IMR-90 (cell line): ENCODE measurements at regions not wholly inside any gene's neighbourhood (a gene's known extent, or its start where the extent isn't known, plus 50 kb on each side); places are given as distances from the start of the nearest gene placed in this dataset.

Experiments used
- ATAC-seq: fragments of 200-7000 bp; cut with Tn5 transposase; 2 replicates; pipeline ENCODE4 v1.9.1; 2020; ENCODE audit warnings: low read depth, mild to moderate bottlenecking, moderate library complexity
- BruUV-seq: library from RNA; stranded (reverse); fragments of 400-500 nt; replicated peaks from 2 replicates; lab custom pipeline; 2021; lab: Mats Ljungman, UMichigan
- CTCF ChIA-PET: fragments of 300-600 bp; formaldehyde crosslinking; extraction: SDS; loops from one replicate; lab custom pipeline; 2021; ENCODE audit warnings: antibody characterized with exemption; lab: Yijun Ruan, JAX
- POLR2A ChIA-PET: fragments of 300-600 bp; sonication (Branson Sonifier 250); formaldehyde crosslinking; loops from one replicate; lab custom pipeline; 2022; ENCODE audit warnings: antibody characterized with exemption; ENCODE audit not compliant: unreplicated experiment; lab: Charles Lee
- DNase-seq: peaks from one replicate; pipeline ENCODE4 v3.0.0; 2013
- H2AFZ ChIP-seq: replicated peaks from 2 replicates; pipeline ENCODE3; 2013; ENCODE audit warnings: low read length, mild to moderate bottlenecking; ENCODE audit not compliant: poor library complexity
- H2AK5ac ChIP-seq: 2 replicates; pipeline ENCODE4 v1.6.1; 2013; ENCODE audit warnings: low read depth, low read length, inconsistent platforms
- H2AK9ac ChIP-seq: replicated peaks from 2 replicates; pipeline ENCODE3; 2013; ENCODE audit warnings: mild to moderate bottlenecking, low read depth, low read length, moderate library complexity; ENCODE audit not compliant: poor library complexity
- H2BK120ac ChIP-seq: 2 replicates; pipeline ENCODE4 v1.6.1; 2013; ENCODE audit warnings: low read depth, low read length, inconsistent platforms
- H2BK15ac ChIP-seq: 3 replicates; pipeline ENCODE4 v1.6.1; 2013; ENCODE audit warnings: low read depth, low read length, inconsistent platforms
- H2BK20ac ChIP-seq: 2 replicates; pipeline ENCODE4 v1.6.1; 2013; ENCODE audit warnings: low read depth, mild to moderate bottlenecking, inconsistent platforms, low read length, moderate library complexity
- H2BK5ac ChIP-seq: 2 replicates; pipeline ENCODE4 v1.6.1; 2013; ENCODE audit warnings: mild to moderate bottlenecking, low read depth, low read length, inconsistent platforms; ENCODE audit not compliant: poor library complexity, severe bottlenecking
- H3K14ac ChIP-seq: replicated peaks from 2 replicates; pipeline ENCODE4 v1.6.1; 2013; ENCODE audit warnings: low read depth, low read length, inconsistent platforms
- H3K18ac ChIP-seq: 2 replicates; pipeline ENCODE4 v1.6.1; 2013; ENCODE audit warnings: low read depth, low read length, control low read depth
- H3K23ac ChIP-seq: 2 replicates; pipeline ENCODE4 v1.6.1; 2013; ENCODE audit warnings: low read depth, low read length, inconsistent platforms
- H3K27ac ChIP-seq: 2 replicates; pipeline ENCODE4 v1.5.1; 2013; ENCODE audit warnings: mild to moderate bottlenecking, control low read depth, low read length; ENCODE audit not compliant: insufficient read depth
- H3K27me3 ChIP-seq: 2 replicates; pipeline ENCODE4 v1.6.1; 2013; ENCODE audit warnings: low read length; ENCODE audit not compliant: control insufficient read depth, insufficient read depth
- H3K36me3 ChIP-seq: 2 replicates; pipeline ENCODE4 v1.6.1; 2013; ENCODE audit warnings: low read length, mixed read lengths; ENCODE audit not compliant: control insufficient read depth, insufficient read depth
- H3K4ac ChIP-seq: 2 replicates; pipeline ENCODE4 v1.6.1; 2013; ENCODE audit warnings: low read depth, low read length, inconsistent platforms
- H3K4me1 ChIP-seq: 2 replicates; pipeline ENCODE4 v1.6.1; 2013; ENCODE audit warnings: low read length, mixed read lengths; ENCODE audit not compliant: control insufficient read depth, insufficient read depth
- H3K4me2 ChIP-seq: 2 replicates; pipeline ENCODE4 v1.6.1; 2013; ENCODE audit warnings: low read depth, mild to moderate bottlenecking, control low read depth, low read length, moderate library complexity
- H3K4me3 ChIP-seq: 2 replicates; pipeline ENCODE4 v1.5.1; 2013; ENCODE audit warnings: low read depth, mild to moderate bottlenecking, control low read depth, low read length, moderate library complexity; ENCODE audit not compliant: insufficient read depth
- H3K56ac ChIP-seq: 2 replicates; pipeline ENCODE4 v1.6.1; 2013; ENCODE audit warnings: low read length, inconsistent platforms; ENCODE audit not compliant: insufficient read depth; ENCODE audit errors: extremely low read depth
- H3K79me1 ChIP-seq, 2 experiments: 2 replicates each; pipeline ENCODE4 v1.6.1; 2013; ENCODE audit warnings: low read length in 2 of 2, inconsistent platforms in 1 of 2, low read depth in 1 of 2
- H3K9ac ChIP-seq: 2 replicates; pipeline ENCODE4 v1.6.1; 2013; ENCODE audit warnings: low read depth, low read length, control low read depth
- H3K9me1 ChIP-seq: 2 replicates; pipeline ENCODE4 v1.6.1; 2013; ENCODE audit warnings: low read length, inconsistent platforms; ENCODE audit not compliant: insufficient read depth
- H3K9me3 ChIP-seq: 2 replicates; pipeline ENCODE4 v1.6.1; 2013; ENCODE audit warnings: low read length; ENCODE audit not compliant: control insufficient read depth, insufficient read depth
- H4K20me1 ChIP-seq: 2 replicates; pipeline ENCODE4 v1.6.1; 2013; ENCODE audit warnings: low read length, inconsistent platforms; ENCODE audit not compliant: insufficient read depth
- H4K5ac ChIP-seq: 2 replicates; pipeline ENCODE4 v1.6.1; 2013; ENCODE audit warnings: mild to moderate bottlenecking, low read depth, low read length, control low read depth
- H4K8ac ChIP-seq, 2 experiments: 2 replicates each; pipeline ENCODE4 v1.6.1; 2013; ENCODE audit warnings: low read depth in 2 of 2, low read length in 2 of 2, control low read depth in 1 of 2, inconsistent platforms in 1 of 2
- H4K91ac ChIP-seq: 2 replicates; pipeline ENCODE4 v1.6.1; 2013; ENCODE audit warnings: low read depth, low read length, inconsistent platforms; ENCODE audit not compliant: insufficient read depth
- CHD1 ChIP-seq: IDR thresholded peaks from 2 replicates; pipeline ENCODE4 v1.6.1; 2012; ENCODE audit warnings: low read depth, low read length, improper control_type of control experiment
- FOS ChIP-seq: fragments of 150-350 bp; IDR thresholded peaks from 2 replicates; pipeline ENCODE4 v1.6.1; 2016; ENCODE audit warnings: low read depth, low read length
- MAFK ChIP-seq: IDR thresholded peaks from 2 replicates; pipeline ENCODE4 v1.6.1; 2012; ENCODE audit warnings: low read depth, low read length, improper control_type of control experiment
- NFE2L2 ChIP-seq: fragments of 150-350 bp; IDR thresholded peaks from 2 replicates; pipeline ENCODE4 v1.6.1; 2016; ENCODE audit warnings: low read depth, mild to moderate bottlenecking, low read length
- POLR2A ChIP-seq: IDR thresholded peaks from 2 replicates; pipeline ENCODE4 v1.6.1; 2012; ENCODE audit warnings: mild to moderate bottlenecking, low read depth, low read length
- RAD21 ChIP-seq: IDR thresholded peaks from 2 replicates; pipeline ENCODE4 v1.6.1; 2012; ENCODE audit warnings: low read length, improper control_type of control experiment
- RCOR1 ChIP-seq: IDR thresholded peaks from 2 replicates; pipeline ENCODE4 v1.6.1; 2012; ENCODE audit warnings: mild to moderate bottlenecking, low read length, improper control_type of control experiment; ENCODE audit not compliant: insufficient replicate concordance
- WGBS, 2 experiments: methylation state at CpG; one replicate each; pipeline versions ENCODE4 v1.1.5 to v1.1.7; 2013; ENCODE audit warnings: missing lambda C conversion rate in 2 of 2; ENCODE audit not compliant: insufficient read length in 1 of 2; ENCODE audit errors: extremely low coverage in 2 of 2; 5-methylcytosine and 5-hydroxymethylcytosine counted together
- dilution Hi-C: fragments of 300-500 bp; cut with HindIII; formaldehyde crosslinking; loops from one replicate; pipeline ENCODE4 v1.14.3; 2018; ENCODE audit warnings: low sequenced_read_pairs; ENCODE audit not compliant: unreplicated experiment
- in situ Hi-C: fragments of 300-500 bp; cut with MboI; formaldehyde crosslinking; loops from 3 replicates; pipeline ENCODE4 v1.14.3; 2019; ENCODE audit warnings: low sequenced_read_pairs, inconsistent platforms, mixed read lengths
- intact Hi-C: fragments of 100-400 bp; cut with micrococcal nuclease; formaldehyde crosslinking; loops from 2 replicates; pipeline ENCODE4 v1.10.0; 2022
- TF ChIP-seq, protein P1 (sequence below): fragments of 150-350 bp; IDR thresholded peaks from 2 replicates; pipeline ENCODE4 v1.6.1; 2017; ENCODE audit warnings: mild to moderate bottlenecking, antibody characterized with exemption, low read length, low read depth
- TF ChIP-seq, protein P2 (sequence below): fragments of 150-350 bp; IDR thresholded peaks from 2 replicates; pipeline ENCODE4 v1.6.1; 2016; ENCODE audit warnings: low read depth, mild to moderate bottlenecking, low read length, moderate library complexity, borderline replicate concordance
- TF ChIP-seq, protein P3 (sequence below): conservative IDR thresholded peaks from 2 replicates; pipeline ENCODE4 v1.5.1; 2012; ENCODE audit warnings: mild to moderate bottlenecking, low read depth, low read length, improper control_type of control experiment

DNA sequence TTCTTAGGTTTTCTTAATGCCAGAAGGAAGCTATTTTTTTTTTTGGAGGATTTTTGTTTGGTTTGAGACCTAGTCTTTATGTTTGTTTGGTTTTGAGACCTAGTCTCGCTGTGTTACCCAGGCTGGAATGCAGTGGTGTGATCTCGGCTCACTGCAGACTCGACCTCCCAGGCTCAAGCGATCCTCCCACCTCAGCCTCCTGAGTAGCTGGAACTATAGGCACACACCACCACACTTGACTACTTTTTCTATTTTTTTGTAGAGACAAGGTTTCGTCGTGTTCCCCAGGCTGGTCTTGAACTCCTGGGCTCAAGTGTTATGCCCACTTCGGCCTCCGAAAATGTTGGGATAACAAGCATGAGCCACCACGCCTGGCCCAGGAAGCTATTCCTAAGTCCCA, 67.8 kb upstream of the NHSL1 start:
- DNase-seq (no peak), ATAC-seq (no peak)
- no peak overlapping the region for H2BK20ac ChIP-seq
- no peak overlapping the region for H4K91ac ChIP-seq
- no peak overlapping the region for H3K4me3 ChIP-seq
- in situ Hi-C loops (no loop called here), dilution Hi-C loops (no loop called here), intact Hi-C loops (no loop called here)
- H2BK120ac ChIP-seq = no peak overlapping the region
- H4K20me1 ChIP-seq = no peaks in the 10 kb centered on the region
- H3K56ac ChIP-seq = no peak overlapping the region
- no peak overlapping the region for H2BK15ac ChIP-seq
- no peak overlapping the region for H3K23ac ChIP-seq
- H4K8ac ChIP-seq = no peak overlapping the region
- no peaks in the 10 kb centered on the region for H3K27me3 ChIP-seq
- no TSS peak for BruUV-seq
- H3K9ac ChIP-seq = no peak overlapping the region
- no peak overlapping the region for H4K5ac ChIP-seq
- H2AK9ac ChIP-seq = no peak overlapping the region
- no peak overlapping the region for H2AK5ac ChIP-seq
- no peak overlapping the region for H3K27ac ChIP-seq
- no peak overlapping the region for H3K14ac ChIP-seq
- 90% methylated on average over 2 of the region's 9 CpGs; no CpG with 5 or more reads in 1 of the 2 experiments for WGBS, 2 experiments
- ChIA-PET CTCF (interaction anchor here (0.6 kb wide), 1 partner anchor 449 kb away, joined by 3 read pairs; no protein-coding TSS in a partner anchor), POLR2A (no interaction called here)
- no peaks in the 10 kb centered on the region for H3K36me3 ChIP-seq
- peaks cover 2% of the 10 kb centered on the region; the same call in 1 of the 2 replicates for H3K4me1 ChIP-seq
- H2BK5ac ChIP-seq = no peak overlapping the region
- peaks cover 32 to 50% of the 10 kb centered on the region in 2 experiments for H3K79me1 ChIP-seq
- H2AFZ ChIP-seq = no peak overlapping the region
- H3K4me2 ChIP-seq = no peak overlapping the region
- no peak overlapping the region for H3K4ac ChIP-seq
- peaks cover 3% of the 10 kb centered on the region; the same call in 1 of the 2 replicates for H3K9me1 ChIP-seq
- H3K9me3 ChIP-seq = no peaks in the 10 kb centered on the region
- no peak overlapping the region for H3K18ac ChIP-seq
- no peak for TF ChIP-seq CHD1
- no peak for TF ChIP-seq RAD21
- TF ChIP-seq, protein P1, sequence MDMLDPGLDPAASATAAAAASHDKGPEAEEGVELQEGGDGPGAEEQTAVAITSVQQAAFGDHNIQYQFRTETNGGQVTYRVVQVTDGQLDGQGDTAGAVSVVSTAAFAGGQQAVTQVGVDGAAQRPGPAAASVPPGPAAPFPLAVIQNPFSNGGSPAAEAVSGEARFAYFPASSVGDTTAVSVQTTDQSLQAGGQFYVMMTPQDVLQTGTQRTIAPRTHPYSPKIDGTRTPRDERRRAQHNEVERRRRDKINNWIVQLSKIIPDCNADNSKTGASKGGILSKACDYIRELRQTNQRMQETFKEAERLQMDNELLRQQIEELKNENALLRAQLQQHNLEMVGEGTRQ = no peak
- no peak for TF ChIP-seq FOS
- TF ChIP-seq NFE2L2 = no peak
- TF ChIP-seq, protein P2, sequence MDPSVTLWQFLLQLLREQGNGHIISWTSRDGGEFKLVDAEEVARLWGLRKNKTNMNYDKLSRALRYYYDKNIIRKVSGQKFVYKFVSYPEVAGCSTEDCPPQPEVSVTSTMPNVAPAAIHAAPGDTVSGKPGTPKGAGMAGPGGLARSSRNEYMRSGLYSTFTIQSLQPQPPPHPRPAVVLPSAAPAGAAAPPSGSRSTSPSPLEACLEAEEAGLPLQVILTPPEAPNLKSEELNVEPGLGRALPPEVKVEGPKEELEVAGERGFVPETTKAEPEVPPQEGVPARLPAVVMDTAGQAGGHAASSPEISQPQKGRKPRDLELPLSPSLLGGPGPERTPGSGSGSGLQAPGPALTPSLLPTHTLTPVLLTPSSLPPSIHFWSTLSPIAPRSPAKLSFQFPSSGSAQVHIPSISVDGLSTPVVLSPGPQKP = no peak
- no peak for TF ChIP-seq RCOR1
- TF ChIP-seq MAFK = no peak
- TF ChIP-seq POLR2A = no peak
- TF ChIP-seq, protein P3, sequence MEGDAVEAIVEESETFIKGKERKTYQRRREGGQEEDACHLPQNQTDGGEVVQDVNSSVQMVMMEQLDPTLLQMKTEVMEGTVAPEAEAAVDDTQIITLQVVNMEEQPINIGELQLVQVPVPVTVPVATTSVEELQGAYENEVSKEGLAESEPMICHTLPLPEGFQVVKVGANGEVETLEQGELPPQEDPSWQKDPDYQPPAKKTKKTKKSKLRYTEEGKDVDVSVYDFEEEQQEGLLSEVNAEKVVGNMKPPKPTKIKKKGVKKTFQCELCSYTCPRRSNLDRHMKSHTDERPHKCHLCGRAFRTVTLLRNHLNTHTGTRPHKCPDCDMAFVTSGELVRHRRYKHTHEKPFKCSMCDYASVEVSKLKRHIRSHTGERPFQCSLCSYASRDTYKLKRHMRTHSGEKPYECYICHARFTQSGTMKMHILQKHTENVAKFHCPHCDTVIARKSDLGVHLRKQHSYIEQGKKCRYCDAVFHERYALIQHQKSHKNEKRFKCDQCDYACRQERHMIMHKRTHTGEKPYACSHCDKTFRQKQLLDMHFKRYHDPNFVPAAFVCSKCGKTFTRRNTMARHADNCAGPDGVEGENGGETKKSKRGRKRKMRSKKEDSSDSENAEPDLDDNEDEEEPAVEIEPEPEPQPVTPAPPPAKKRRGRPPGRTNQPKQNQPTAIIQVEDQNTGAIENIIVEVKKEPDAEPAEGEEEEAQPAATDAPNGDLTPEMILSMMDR = no peak
